Activated T-helper 2 cell treated with anti-CD3 and anti-CD28 coated beads, Interferon-gamma antibody, Interleukin-2, Interleukin-4, amounts not matched to agents 10 μg/mL and 5 μg/mL and 100 μg/mL, durations not matched to agents 14 hours and 24 hours and 36 hours (primary cell): ENCODE measurements at regions not wholly inside any gene's neighbourhood (a gene's known extent, or its start where the extent isn't known, plus 50 kb on each side); places are given as distances from the start of the nearest gene placed in this dataset.

ENCODE experiments used
- DNase-seq: peaks from one replicate; pipeline ENCODE4 v3.0.0; 2021; ENCODE audit warnings: low spot score
- H3K27ac Mint-ChIP-seq: one replicate; pipeline ENCODE4 v1.8.0; 2021; ENCODE audit warnings: mixed read lengths
- H3K27me3 Mint-ChIP-seq: one replicate; pipeline ENCODE4 v1.8.0; 2021; ENCODE audit warnings: low read depth, mixed read lengths
- H3K36me3 Mint-ChIP-seq: one replicate; pipeline ENCODE4 v1.8.0; 2021; ENCODE audit warnings: low read depth, mixed read lengths
- H3K4me1 Mint-ChIP-seq: one replicate; pipeline ENCODE4 v1.8.0; 2021; ENCODE audit warnings: low read depth, mixed read lengths
- H3K4me3 Mint-ChIP-seq: one replicate; pipeline ENCODE4 v1.8.0; 2021; ENCODE audit warnings: low read depth, mild to moderate bottlenecking, moderate library complexity, mixed read lengths
- H3K9me3 Mint-ChIP-seq: one replicate; pipeline ENCODE4 v1.8.0; 2021; ENCODE audit warnings: mixed read lengths
- intact Hi-C: fragments of 100-400 bp; cut with micrococcal nuclease; formaldehyde crosslinking; loops from one replicate; pipeline ENCODE4 v1.15.1; 2023

- no peak overlapping the region for H3K27ac Mint-ChIP-seq
- H3K27me3 Mint-ChIP-seq = no peaks in the 10 kb centered on the region
- intact Hi-C loops = no loop called here
- peaks cover 33% of the 10 kb centered on the region for H3K9me3 Mint-ChIP-seq
- H3K36me3 Mint-ChIP-seq = no peaks in the 10 kb centered on the region
- H3K4me1 Mint-ChIP-seq = no peaks in the 10 kb centered on the region
- H3K4me3 Mint-ChIP-seq = no peak overlapping the region
- DNase-seq = no peak
Measured at GRCh38 chr11:37552284-37552683, 954.2 kb upstream of the RAG2 start.

DNA sequence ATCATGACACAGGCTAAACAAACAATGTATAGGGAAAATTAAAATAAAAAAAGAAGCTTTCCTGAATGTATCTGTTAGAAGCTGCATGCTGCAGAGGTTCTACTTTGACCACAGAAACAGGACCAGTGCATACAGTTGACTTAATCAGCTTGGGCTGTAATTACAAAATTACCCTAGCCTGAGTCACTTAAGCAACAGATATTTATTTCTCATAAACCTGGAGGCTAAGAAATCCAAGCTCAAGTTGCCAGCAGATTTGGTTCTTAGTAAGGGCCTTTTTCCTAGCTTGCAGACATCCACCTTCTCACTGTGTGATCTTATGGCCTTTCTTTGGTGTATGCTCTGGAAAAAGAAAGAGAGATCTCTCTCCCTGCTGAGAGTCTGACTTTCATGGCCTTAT lies 946.5 kb upstream of the RAG2 start:
- DNase-seq = no peak
- Mint-ChIP-seq H3K9me3 (peaks cover 24% of the 10 kb centered on the region), H3K4me3 (no peak overlapping the region), H3K36me3 (no peaks in the 10 kb centered on the region), H3K4me1 (no peaks in the 10 kb centered on the region), H3K27ac (no peak overlapping the region), H3K27me3 (no peaks in the 10 kb centered on the region)
- intact Hi-C loops = no loop called here

DNA sequence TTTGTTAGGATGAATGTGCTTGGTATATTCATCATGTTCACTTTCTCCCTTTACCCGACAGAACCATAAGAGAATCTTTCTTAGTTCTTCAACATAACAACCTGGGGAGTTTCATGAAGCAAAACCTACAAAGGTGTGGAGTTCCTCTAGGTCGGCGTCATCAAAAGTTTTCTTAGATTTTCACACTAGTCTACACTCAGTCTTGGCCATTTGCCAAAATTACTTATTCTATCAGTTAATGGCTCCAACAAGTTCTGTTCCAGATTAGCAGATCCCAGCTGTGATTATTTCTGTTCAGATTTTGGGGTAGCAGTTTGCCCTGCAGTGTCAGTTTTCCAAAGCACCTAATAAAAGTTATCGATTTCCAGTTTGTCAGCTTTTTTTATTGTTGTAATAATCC lies 935.8 kb upstream of the RAG2 start:
- Mint-ChIP-seq H3K36me3 (no peaks in the 10 kb centered on the region), H3K9me3 (peaks cover 34% of the 10 kb centered on the region), H3K4me3 (no peak overlapping the region), H3K27me3 (no peaks in the 10 kb centered on the region), H3K27ac (no peak overlapping the region), H3K4me1 (no peaks in the 10 kb centered on the region)
- intact Hi-C loops = no loop called here
- no peak for DNase-seq

GRCh38 chr11:37533087-37533486 lies 935.1 kb upstream of the RAG2 start:
- no peak overlapping the region for H3K4me3 Mint-ChIP-seq
- H3K27me3 Mint-ChIP-seq = no peaks in the 10 kb centered on the region
- no peak for DNase-seq
- no peaks in the 10 kb centered on the region for H3K36me3 Mint-ChIP-seq
- no peaks in the 10 kb centered on the region for H3K4me1 Mint-ChIP-seq
- H3K9me3 Mint-ChIP-seq = peaks cover 41% of the 10 kb centered on the region
- intact Hi-C loops = no loop called here
- H3K27ac Mint-ChIP-seq = no peak overlapping the region

- no peaks in the 10 kb centered on the region for H3K27me3 Mint-ChIP-seq
- H3K4me1 Mint-ChIP-seq = no peaks in the 10 kb centered on the region
- no peak overlapping the region for H3K4me3 Mint-ChIP-seq
- peaks cover 49% of the 10 kb centered on the region for H3K9me3 Mint-ChIP-seq
- no peak for DNase-seq
- no peaks in the 10 kb centered on the region for H3K36me3 Mint-ChIP-seq
- intact Hi-C loops = no loop called here
- H3K27ac Mint-ChIP-seq = no peak overlapping the region
Measured at GRCh38 chr11:37532271-37532670, 934.2 kb upstream of the RAG2 start.

- intact Hi-C loops = no loop called here
- peaks cover 40% of the 10 kb centered on the region for H3K9me3 Mint-ChIP-seq
- H3K36me3 Mint-ChIP-seq = no peaks in the 10 kb centered on the region
- no peaks in the 10 kb centered on the region for H3K27me3 Mint-ChIP-seq
- H3K4me3 Mint-ChIP-seq = no peak overlapping the region
- H3K27ac Mint-ChIP-seq = no peak overlapping the region
- DNase-seq = no peak
- no peaks in the 10 kb centered on the region for H3K4me1 Mint-ChIP-seq
Measured at GRCh38 chr11:37527545-37527944, 929.5 kb upstream of the RAG2 start.

GRCh38 chr11:37525336-37525735 lies 927.3 kb upstream of the RAG2 start:
- H3K9me3 Mint-ChIP-seq = peaks cover 35% of the 10 kb centered on the region
- H3K27ac Mint-ChIP-seq = no peak overlapping the region
- no peak for DNase-seq
- no peak overlapping the region for H3K4me3 Mint-ChIP-seq
- no peaks in the 10 kb centered on the region for H3K4me1 Mint-ChIP-seq
- intact Hi-C loops = no loop called here
- no peaks in the 10 kb centered on the region for H3K27me3 Mint-ChIP-seq
- no peaks in the 10 kb centered on the region for H3K36me3 Mint-ChIP-seq

- Mint-ChIP-seq H3K4me3 (no peak overlapping the region), H3K27me3 (no peaks in the 10 kb centered on the region), H3K36me3 (no peaks in the 10 kb centered on the region), H3K27ac (no peak overlapping the region), H3K9me3 (peaks cover 45% of the 10 kb centered on the region), H3K4me1 (no peaks in the 10 kb centered on the region)
- DNase-seq = no peak
- intact Hi-C loops = no loop called here
Measured at GRCh38 chr11:37519781-37520180, 921.7 kb upstream of the RAG2 start.

GRCh38 chr11:37512156-37512780 lies 914.2 kb upstream of the RAG2 start:
- Mint-ChIP-seq H3K4me1 (no peaks in the 10 kb centered on the region), H3K4me3 (no peak overlapping the region), H3K36me3 (no peaks in the 10 kb centered on the region), H3K9me3 (peaks cover 37% of the 10 kb centered on the region), H3K27me3 (no peaks in the 10 kb centered on the region), H3K27ac (no peak overlapping the region)
- DNase-seq = no peak
- intact Hi-C loops = no loop called here

GRCh38 chr11:37511425-37511933 lies 913.4 kb upstream of the RAG2 start:
- H3K27me3 Mint-ChIP-seq = no peaks in the 10 kb centered on the region
- H3K27ac Mint-ChIP-seq = no peak overlapping the region
- no peak for DNase-seq
- H3K4me1 Mint-ChIP-seq = no peaks in the 10 kb centered on the region
- intact Hi-C loops = no loop called here
- no peak overlapping the region for H3K4me3 Mint-ChIP-seq
- no peaks in the 10 kb centered on the region for H3K36me3 Mint-ChIP-seq
- peaks cover 36% of the 10 kb centered on the region for H3K9me3 Mint-ChIP-seq

DNA sequence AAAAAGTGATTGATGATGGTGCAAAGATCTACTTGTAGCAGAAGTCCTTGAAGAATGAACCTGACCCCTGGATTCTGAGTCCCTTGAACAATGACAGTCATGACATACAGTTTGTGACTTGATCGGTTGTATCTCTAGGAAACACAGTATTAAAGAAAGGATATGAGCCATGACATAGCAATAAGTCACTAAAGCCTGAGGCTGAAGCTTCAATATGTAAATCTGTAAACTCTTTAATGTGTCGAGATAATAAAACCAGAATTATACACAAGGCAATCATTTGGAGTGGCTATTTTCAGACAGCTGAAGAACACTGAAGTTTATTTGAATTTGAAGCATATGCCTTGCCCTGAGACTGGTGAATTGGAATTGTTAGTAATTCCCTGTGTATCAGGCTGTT lies 911.5 kb upstream of the RAG2 start:
- intact Hi-C loops = no loop called here
- H3K4me3 Mint-ChIP-seq = no peak overlapping the region

DNA sequence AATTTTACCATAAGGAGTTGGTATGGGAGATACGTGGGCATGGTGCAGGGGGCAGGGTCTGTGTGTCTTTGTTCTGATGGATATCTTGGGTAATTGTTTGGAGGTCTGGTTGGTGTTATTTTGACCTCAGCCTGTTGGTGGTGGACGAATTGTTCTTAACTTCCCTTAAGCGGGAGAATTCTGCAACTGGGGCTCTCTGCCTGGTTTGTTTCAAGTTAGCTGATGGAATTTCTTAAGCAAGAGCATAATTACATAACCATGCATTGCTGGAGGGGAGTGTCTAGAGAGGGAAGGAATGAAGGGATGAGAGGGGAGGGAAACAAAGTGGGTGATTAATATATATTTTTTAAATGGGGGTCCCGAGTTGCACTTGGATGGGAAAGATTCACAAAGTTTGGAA lies 908.5 kb upstream of the RAG2 start:
- Mint-ChIP-seq H3K9me3 (peaks cover 35% of the 10 kb centered on the region), H3K27ac (no peak overlapping the region), H3K4me1 (no peaks in the 10 kb centered on the region), H3K36me3 (no peaks in the 10 kb centered on the region), H3K4me3 (no peak overlapping the region), H3K27me3 (no peaks in the 10 kb centered on the region)
- no peak for DNase-seq
- intact Hi-C loops = no loop called here

More for the DNA sequence above, 911.5 kb upstream of the RAG2 start:
- DNase-seq = no peak
- no peaks in the 10 kb centered on the region for H3K36me3 Mint-ChIP-seq
- no peak overlapping the region for H3K27ac Mint-ChIP-seq
- H3K27me3 Mint-ChIP-seq = no peaks in the 10 kb centered on the region
- H3K9me3 Mint-ChIP-seq = peaks cover 28% of the 10 kb centered on the region
- no peaks in the 10 kb centered on the region for H3K4me1 Mint-ChIP-seq

DNA sequence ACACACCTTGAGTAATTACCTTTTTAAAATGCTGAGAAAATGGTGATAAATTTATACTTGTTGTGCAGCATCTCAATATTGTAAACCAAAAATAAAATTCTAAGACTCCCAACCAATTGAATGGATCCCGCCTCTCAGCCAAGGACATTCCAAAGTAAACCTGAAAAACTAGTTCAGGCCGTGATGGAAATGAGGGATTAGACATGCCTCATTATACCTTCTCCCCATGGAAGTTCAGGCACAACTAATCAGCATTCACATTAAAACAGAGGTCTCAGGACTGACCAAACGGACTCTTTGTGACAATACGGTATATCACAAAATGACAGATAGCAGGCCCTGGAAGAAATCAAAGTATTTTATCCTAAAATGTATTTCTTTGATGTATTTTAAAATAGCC lies 907.4 kb upstream of the RAG2 start:
- H3K36me3 Mint-ChIP-seq = no peaks in the 10 kb centered on the region
- H3K27ac Mint-ChIP-seq = no peak overlapping the region
- H3K27me3 Mint-ChIP-seq = no peaks in the 10 kb centered on the region
- H3K4me3 Mint-ChIP-seq = no peak overlapping the region
- H3K4me1 Mint-ChIP-seq = no peaks in the 10 kb centered on the region
- intact Hi-C loops = no loop called here
- DNase-seq = no peak
- peaks cover 37% of the 10 kb centered on the region for H3K9me3 Mint-ChIP-seq

GRCh38 chr11:37504921-37505320 lies 906.9 kb upstream of the RAG2 start:
- Mint-ChIP-seq H3K27me3 (no peaks in the 10 kb centered on the region), H3K36me3 (no peaks in the 10 kb centered on the region), H3K27ac (no peak overlapping the region), H3K9me3 (peaks cover 37% of the 10 kb centered on the region), H3K4me1 (no peaks in the 10 kb centered on the region), H3K4me3 (no peak overlapping the region)
- no peak for DNase-seq
- intact Hi-C loops = no loop called here
